ENCODE measurements at regions not wholly inside any gene's neighbourhood (a gene's known extent, or its start where the extent isn't known, plus 50 kb on each side); places are given as distances from the start of the nearest gene placed in this dataset.

GRCh38 chr15:92705764-92706163, 50.2 kb upstream of the FAM174B start:
- TF ChIP-seq JUN (IDR thresholded peaks at IDR 0.05; ENCODE audit: borderline replicate concordance, insufficient read depth, insufficient read length, low read depth) (no peak), MYC (IDR thresholded peaks at IDR 0.05; ENCODE audit: low read depth, low read length) (no peak), FOS (IDR thresholded peaks at IDR 0.05; ENCODE audit: borderline replicate concordance, insufficient read depth, low read length) (no peak), POLR2AphosphoS5 (IDR thresholded peaks at IDR 0.05; ENCODE audit: insufficient read depth, low read depth, low read length) (no peak), POLR2A (IDR thresholded peaks at IDR 0.05; ENCODE audit: low read depth, low read length) (no peak), EZH2 (IDR thresholded peaks at IDR 0.05; ENCODE audit: borderline replicate concordance, low read depth, low read length, severe bottlenecking) (no peak), GATA2 (IDR thresholded peaks at IDR 0.05; ENCODE audit: insufficient read depth, insufficient read length, low read depth, low read length) (no peak), CTCF (IDR thresholded peaks at IDR 0.05; ENCODE audit: extremely low read depth in 1 of 2, insufficient read depth in 1 of 2, low read depth in 1 of 2, low read length in 2 of 2) (no peak), MAX (IDR thresholded peaks at IDR 0.05; ENCODE audit: insufficient read depth, insufficient read length) (no peak)
- intact Hi-C loops (cut with micrococcal nuclease) (loop anchor here (5.0 kb wide), 1 partner anchor 48 kb away; the partner anchor contains the start of gene FAM174B), dilution Hi-C loops (cut with MboI; ENCODE audit: extremely low pct_ligation_motif_present, low sequenced_read_pairs) (no loop called here)
- no TSS peak for BruUV-seq (replicated peaks)
- no peaks in the 10 kb centered on the region for H3K36me3 ChIP-seq (ENCODE audit: control insufficient read depth in 2 of 2, extremely low read depth in 1 of 2, insufficient read depth in 2 of 2, low read length in 2 of 2)
- H3K4me3 ChIP-seq (replicated peaks in 1 of 3; ENCODE audit: insufficient read depth in 1 of 3, low read depth in 1 of 3, low read length in 3 of 3) = no peak overlapping the region
- no peaks in the 10 kb centered on the region for H3K79me2 ChIP-seq (ENCODE audit: control insufficient read depth, insufficient read depth, low read length)
- ChIA-PET CTCF (interaction anchor here (1.6 to 2.0 kb wide), 2 partner anchors 9 to 184 kb away, joined by 4 to 5 read pairs; no protein-coding TSS in a partner anchor), POLR2A (no interaction called here)
- H3K9ac ChIP-seq (replicated peaks; ENCODE audit: extremely low read depth, insufficient read depth, low read length) = no peak overlapping the region
- peaks cover 26% of the 10 kb centered on the region for H3K4me1 ChIP-seq (ENCODE audit: control insufficient read depth, extremely low read depth, insufficient read depth, low read length)
- H3K4me2 ChIP-seq (ENCODE audit: insufficient read depth, low read length) = no peak overlapping the region
- no peak for DNase-seq (ENCODE audit: low read depth, low spot score)
- no peaks in the 10 kb centered on the region for H3K9me1 ChIP-seq (replicated peaks; ENCODE audit: control insufficient read depth, extremely low read depth, insufficient read depth, low read length)
- no peak overlapping the region for H2AFZ ChIP-seq (ENCODE audit: low read depth, low read length)
- no peak overlapping the region for H3K27ac ChIP-seq (ENCODE audit: insufficient read depth, low read depth, low read length)
- FAIRE-seq = no peak
- H3K27me3 ChIP-seq (ENCODE audit: control insufficient read depth in 2 of 2, insufficient read depth in 2 of 2, low read length in 2 of 2) = no peaks in the 10 kb centered on the region
- H3K9me3 ChIP-seq (replicated peaks; ENCODE audit: control insufficient read depth, insufficient read depth, low read length) = no peaks in the 10 kb centered on the region
- H4K20me1 ChIP-seq (replicated peaks; ENCODE audit: control insufficient read depth, extremely low read depth, insufficient read depth, low read length) = no peaks in the 10 kb centered on the region
